Panc1 (cell line): ENCODE measurements at regions not wholly inside any gene's neighbourhood (a gene's known extent, or its start where the extent isn't known, plus 50 kb on each side); places are given as distances from the start of the nearest gene placed in this dataset.

Source experiments
- CTCF ChIP-seq: fragments of 450-650 bp; IDR thresholded peaks from 2 replicates; pipeline ENCODE4 v1.5.1; 2017; ENCODE audit warnings: mild to moderate bottlenecking
- POLR2AphosphoS5 ChIP-seq: IDR thresholded peaks from 2 replicates; pipeline ENCODE4 v1.6.1; 2012; ENCODE audit warnings: mild to moderate bottlenecking, low read depth, low read length, moderate library complexity
- SIN3A ChIP-seq: IDR thresholded peaks from 2 replicates; pipeline ENCODE4 v1.6.1; 2012; ENCODE audit warnings: low read depth, mild to moderate bottlenecking, low read length, moderate library complexity, borderline replicate concordance; ENCODE audit not compliant: insufficient read depth
- TF ChIP-seq, protein P1 (sequence below), 2 experiments: IDR thresholded peaks; 2 replicates each; pipeline ENCODE4 v1.6.1; 2011 to 2012; ENCODE audit warnings: low read depth in 2 of 2, control low read depth in 1 of 2, low read length in 1 of 2, mild to moderate bottlenecking in 1 of 2, moderate library complexity in 1 of 2; ENCODE audit not compliant: insufficient read depth in 1 of 2

DNA sequence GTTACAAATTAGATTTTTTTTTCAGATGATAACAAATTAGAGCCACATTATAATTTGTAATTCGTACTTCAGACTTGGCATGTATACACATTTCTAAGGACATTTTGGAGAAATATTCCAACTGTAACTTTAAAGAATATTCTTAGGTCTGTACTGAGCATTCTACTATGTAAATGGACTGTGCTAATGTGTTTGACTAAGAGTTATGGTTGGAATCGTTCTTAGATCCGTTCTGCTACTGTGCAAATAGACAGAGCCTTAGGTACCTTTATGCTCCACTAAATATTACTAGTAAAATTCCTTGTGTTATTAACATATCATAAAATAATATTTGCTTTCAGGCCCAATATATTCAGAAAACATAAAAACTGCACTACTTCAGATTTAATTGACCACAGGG, 1180.0 kb upstream of the TENM3 start:
- TF ChIP-seq CTCF (no peak), POLR2AphosphoS5 (no peak), SIN3A (no peak)
- TF ChIP-seq, protein P1, sequence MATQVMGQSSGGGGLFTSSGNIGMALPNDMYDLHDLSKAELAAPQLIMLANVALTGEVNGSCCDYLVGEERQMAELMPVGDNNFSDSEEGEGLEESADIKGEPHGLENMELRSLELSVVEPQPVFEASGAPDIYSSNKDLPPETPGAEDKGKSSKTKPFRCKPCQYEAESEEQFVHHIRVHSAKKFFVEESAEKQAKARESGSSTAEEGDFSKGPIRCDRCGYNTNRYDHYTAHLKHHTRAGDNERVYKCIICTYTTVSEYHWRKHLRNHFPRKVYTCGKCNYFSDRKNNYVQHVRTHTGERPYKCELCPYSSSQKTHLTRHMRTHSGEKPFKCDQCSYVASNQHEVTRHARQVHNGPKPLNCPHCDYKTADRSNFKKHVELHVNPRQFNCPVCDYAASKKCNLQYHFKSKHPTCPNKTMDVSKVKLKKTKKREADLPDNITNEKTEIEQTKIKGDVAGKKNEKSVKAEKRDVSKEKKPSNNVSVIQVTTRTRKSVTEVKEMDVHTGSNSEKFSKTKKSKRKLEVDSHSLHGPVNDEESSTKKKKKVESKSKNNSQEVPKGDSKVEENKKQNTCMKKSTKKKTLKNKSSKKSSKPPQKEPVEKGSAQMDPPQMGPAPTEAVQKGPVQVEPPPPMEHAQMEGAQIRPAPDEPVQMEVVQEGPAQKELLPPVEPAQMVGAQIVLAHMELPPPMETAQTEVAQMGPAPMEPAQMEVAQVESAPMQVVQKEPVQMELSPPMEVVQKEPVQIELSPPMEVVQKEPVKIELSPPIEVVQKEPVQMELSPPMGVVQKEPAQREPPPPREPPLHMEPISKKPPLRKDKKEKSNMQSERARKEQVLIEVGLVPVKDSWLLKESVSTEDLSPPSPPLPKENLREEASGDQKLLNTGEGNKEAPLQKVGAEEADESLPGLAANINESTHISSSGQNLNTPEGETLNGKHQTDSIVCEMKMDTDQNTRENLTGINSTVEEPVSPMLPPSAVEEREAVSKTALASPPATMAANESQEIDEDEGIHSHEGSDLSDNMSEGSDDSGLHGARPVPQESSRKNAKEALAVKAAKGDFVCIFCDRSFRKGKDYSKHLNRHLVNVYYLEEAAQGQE (IDR thresholded peaks at IDR 0.05; ENCODE audit: insufficient read depth in 1 of 2, low read depth in 2 of 2, low read length in 1 of 2), result no peak
